Stimulated activated CD4-positive, alpha-beta T cell treated with anti-CD3 and anti-CD28 coated beads, Interleukin-2, amount 100 ng/mL, for 24 hours (primary cell): ENCODE measurements at regions not wholly inside any gene's neighbourhood (a gene's known extent, or its start where the extent isn't known, plus 50 kb on each side); places are given as distances from the start of the nearest gene placed in this dataset.
"Not testable (repeated sequence)": the region's sequence is repeated elsewhere in the genome, so short reads cannot be mapped to it uniquely, and the experiment has no call there.

ENCODE experiments used
- DNase-seq, 2 donors: peaks; one replicate each; pipeline ENCODE4 v3.0.0-alpha.2; 2020

DNA sequence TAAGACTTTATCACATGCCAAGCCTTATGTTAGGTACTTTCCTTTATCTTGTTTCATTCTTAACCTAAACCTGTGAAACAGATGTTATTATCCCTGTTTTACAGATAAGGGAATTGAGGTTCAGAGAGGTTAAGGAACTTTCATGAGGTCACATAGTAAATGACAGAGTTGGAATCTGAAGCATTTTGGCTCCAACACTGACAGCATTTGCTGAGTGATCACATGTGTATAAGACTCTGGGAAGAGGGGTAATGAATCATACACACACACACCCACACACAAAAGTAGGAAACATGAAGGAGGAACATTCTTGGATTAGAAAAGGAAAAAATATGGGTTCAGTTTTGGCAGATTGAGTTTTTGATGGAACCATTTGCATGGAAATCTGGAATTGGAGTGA, 212.5 kb downstream of the GJA1 start:
- DNase-seq, result no peak

DNA sequence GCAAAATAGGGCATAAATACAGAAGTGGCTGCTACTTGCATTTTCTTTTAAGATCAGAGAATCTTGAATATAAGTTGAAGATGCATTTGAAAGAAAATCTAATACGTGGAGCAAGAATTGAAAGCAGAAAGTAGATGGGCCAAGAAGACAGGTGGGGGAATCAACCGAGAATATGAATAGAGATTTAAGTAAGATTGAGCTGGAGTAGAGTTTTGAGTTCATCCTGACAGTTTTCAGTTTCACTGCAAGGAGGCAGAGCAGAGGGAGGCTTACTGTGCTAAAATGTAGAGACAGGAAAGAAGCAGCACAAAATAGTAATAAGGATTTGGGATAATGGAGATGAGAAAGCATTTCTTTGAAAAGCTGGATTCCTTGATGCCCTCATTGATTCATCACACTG, 214.5 kb downstream of the GJA1 start:
- DNase-seq, result no peak

DNA sequence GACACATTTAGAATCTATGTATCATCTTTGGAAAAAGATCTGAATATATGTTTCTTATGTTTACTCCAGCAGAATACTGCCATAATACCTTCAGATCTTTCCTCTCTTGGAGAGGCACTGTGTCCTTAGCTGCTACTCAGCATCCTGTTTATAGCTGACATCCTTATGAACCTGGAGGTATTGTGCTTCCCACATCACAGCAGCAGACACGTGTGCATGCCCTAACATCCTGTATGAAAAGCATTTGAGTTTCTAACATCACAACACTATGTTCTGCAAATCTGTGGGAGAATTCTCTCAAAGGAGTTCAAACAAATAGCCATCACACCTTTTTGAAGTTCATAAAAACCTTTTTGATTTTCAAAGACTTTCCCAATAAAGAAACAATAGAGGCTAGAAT, 216.0 kb downstream of the GJA1 start:
- no peak for DNase-seq

DNA sequence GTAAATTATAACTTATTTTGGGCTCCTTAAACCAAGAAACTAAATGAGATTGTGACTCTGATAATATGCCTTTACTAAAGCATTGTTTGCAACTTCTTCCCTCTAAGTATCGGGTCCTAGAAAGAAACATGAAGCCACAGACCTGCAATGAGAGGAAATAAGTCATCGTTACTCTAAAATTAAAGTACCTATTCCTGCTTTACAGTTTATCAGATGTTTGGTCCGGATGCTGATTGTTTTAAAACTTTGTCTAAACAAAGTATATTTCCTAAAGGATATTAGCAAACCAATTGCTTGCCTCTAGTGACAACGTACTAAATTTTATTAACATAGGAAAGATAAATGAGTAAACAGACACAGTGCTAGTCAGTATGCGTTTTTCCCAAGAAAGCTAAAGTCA, 216.8 kb downstream of the GJA1 start:
- DNase-seq, result no peak

DNA sequence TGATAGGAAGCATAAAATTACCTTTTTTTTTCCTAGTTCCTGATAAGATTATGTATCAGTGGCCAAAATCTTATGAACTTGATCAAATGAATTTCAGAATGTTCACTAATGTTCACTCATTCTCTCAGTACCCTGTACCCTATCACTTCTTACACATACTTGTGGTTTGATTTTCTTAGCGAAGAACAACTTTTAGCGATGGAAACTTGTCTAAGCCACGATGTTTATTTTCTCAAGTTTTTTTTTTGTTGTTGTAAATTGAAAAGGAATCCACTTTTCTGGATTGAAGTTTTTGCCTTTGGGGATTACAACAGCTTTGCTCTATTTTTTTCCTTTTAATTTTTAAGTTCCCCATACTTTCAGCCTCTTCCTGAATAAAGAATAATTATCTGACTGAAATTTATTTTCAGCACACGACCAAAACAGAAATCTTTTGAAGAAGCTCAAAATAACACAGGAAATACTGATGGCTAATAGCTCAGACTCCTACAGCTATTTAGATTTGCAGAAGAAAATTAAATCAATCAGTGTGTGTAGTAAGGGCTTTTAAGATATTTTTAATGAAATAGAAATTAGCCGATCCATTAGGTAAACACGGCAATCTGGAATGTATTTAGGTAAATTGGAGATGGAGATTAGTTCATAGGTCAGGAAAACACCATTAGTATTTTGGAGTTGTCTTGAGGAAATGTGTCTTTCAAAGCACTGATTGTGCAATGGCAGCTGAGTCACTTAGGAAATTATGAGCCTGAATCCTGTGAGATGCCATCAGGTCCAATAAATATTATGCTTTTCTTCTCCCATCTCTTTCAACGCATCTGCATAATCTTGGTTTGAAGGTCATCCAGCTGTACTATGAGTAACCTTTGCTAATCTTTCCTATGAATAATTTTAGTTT, 217.5 kb downstream of the GJA1 start:
- DNase-seq, result no peak

DNA sequence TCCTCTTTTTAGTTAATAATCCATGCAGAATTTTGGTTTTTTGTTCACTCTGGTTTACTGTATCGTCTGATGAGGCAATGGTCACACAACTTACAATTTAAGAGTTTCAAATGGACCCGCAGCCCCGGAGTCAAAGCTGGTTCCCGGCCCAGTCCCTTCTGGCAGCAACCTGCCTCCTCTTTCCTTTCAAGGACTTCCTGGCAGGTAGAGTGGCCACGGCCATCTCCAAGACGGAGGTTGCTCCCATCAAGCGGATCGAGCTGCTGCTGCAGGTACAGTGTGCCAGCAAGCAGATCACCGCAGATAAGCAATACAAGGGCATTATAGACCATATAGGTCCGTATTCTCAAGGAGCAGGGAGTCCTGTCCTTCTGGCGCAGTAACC, 218.2 kb downstream of the GJA1 start:
- no peak for DNase-seq

DNA sequence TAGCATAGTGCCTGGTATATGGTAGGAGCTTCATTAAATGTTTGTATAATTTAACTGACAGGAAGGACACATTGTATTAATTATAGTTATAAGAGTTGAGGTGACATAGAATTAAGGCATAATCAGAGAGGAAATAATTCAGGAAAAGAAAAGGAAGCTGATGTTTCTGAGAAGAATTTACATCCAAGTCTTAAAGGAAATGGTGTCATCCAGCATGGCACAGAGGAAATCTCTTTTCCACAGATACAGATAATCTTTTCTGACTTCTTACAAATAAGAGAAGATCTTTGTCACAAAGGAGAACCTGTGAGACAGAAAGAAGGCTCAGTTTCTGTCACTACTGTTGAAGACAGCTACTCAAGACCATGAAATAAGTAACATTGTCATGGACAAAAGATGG, 222.5 kb downstream of the GJA1 start:
- no peak for DNase-seq

DNA sequence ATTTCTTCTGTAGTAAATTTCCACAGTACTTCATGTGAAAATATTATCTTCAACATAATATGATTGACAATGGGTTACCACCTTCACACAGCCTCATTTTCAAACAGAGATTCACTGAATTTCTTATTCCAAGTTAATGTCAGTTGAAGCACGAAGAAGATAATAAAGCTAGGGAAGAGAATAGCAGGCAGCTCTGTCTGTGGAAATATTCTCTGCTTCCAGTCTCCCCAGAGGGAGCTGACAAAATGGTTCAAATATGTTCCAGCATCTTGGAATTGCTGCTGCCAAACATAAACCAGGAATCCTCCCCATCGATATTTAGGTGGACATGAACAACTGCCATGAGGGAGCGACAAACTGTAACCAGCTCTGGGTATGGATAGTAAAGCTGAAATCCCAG, 224.8 kb downstream of the GJA1 start:
- no peak for DNase-seq

DNA sequence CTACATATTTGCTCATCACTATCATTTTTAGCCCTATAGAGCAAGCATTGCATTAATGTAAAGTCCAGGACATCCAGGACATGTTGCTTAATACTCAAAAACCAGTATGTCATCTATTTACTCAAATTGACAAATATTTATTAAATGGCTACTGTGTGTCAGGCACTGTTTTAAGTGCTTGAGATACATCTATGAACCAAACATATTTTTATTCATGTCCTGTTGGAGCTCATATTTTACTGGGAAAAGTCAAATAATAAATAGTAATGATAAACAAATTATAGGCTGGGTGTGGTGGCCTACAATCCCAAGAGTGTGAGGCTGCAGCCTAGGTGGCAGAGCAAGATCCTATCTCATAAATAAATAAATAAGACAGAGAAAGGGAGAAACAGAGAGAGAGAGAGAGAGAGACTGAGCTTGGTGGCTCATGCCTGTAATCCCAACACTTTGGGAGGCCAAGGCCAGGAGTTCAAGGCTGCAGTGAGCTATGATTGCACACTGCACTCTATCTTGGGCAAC, 227.9 kb downstream of the GJA1 start:
- DNase-seq, result no peak

DNA sequence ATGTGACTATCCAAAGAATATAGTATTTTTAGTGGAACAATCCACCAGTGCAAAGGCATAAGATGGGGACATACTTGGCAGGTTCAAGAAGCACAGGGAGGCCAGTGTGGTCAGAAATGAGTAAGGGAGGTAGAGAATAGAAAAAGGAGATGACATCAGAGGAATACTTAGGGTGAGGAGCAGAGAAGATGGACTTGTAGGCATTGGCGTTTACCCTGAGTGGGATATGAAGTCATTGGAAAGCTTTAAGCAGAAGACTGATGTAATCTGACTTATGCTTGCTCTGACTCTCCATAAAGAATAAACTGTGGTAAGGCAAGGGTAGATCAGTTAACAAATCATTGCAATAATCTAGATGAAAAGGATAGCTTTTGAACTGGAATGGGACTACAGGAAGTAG, 228.7 kb downstream of the GJA1 start:
- DNase-seq, result no peak

DNA sequence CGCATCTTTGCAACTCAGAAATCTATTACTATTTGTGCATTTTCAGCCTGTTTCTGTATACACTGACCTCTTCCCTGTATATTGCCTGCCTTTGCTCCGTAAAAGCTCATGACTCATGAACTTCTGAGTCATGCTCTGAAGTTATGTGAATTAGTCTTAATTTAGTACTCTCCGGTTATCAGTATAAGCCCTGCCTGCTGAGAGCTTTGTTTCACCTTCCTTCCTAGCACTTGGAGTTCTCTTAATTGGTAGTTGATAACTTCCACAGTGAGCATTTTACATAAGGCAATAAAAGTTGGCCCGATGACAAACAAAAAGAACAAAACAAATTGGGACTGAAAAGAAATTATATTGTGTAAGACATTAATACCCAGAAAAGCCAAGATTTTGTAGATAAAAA, 231.4 kb downstream of the GJA1 start:
- no peak for DNase-seq

DNA sequence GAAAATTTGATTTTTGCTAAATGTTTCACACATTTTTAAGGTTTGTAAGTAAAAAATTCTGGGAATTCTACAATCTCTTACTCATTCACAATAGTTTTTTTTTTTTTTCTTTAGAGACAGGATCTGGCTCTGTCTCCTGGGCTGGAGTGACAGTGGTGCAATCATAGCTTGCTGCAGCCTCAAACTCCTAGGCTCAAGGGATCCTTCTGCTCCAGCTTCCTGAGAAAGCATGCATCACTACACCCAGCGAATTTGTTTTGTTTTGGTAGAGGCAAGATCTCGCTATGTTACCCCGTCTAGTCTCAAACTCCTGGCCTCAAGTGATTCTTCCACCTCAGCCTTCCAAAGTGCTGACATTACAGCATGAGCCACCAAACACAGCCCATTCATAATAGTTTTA, 232.8 kb downstream of the GJA1 start:
- no peak for DNase-seq

DNA sequence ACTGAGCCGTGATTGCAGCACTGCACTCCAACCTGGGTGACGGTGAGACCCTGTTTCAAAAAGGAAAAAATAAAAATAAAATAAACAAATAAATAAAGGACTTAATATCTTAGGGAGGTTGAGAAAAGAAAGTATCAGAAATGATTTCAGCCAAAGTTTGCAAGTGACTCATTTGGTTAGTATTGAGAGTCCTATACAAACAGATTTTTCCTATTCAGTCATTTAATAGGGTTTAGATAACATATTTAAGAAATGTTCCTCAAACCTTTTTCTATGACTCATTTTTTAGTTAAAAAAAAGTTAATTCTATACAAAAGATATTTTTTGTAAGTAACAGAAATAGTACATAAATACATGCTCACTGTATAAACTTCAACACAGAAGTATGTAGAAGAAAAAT, 235.1 kb downstream of the GJA1 start:
- DNase-seq, result no peak

DNA sequence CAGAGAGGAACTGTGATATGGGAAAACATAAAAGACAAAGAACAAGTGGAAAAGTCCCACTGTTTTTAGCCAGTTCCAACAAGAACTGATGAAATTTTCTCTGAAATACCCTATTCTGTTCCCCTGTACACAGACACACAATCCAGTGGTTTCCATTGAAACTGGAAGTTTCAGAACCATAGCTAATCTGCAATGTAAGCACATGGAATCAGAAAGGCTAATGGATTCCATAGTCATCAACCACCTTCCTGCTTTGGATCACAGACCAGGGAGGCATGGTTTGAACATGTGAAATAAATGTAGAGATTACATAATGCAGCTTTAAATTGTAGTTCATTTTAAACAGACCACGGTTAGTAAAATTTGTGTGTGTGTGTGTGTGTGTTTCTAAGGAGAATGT, 242.1 kb downstream of the GJA1 start:
- no peak for DNase-seq

DNA sequence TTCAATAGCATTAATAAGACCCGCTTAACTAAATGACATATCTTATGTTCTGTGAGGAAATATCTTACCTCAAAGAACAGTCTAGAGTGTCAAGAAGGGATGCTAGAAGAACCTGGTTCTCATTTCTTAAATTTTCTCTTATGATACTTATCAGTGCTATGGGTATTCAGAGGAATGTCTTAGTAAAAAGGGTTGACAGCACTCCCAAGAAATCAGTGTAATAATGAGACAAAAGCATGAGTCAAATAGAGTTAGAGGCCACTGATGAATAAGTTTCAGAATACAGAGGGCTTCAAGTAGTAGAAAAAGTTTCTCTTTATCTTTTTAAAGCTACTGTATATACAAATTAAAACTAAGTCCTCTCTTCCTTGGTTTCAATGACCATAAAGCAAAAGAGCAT, 242.8 kb downstream of the GJA1 start:
- DNase-seq, result no peak

DNA sequence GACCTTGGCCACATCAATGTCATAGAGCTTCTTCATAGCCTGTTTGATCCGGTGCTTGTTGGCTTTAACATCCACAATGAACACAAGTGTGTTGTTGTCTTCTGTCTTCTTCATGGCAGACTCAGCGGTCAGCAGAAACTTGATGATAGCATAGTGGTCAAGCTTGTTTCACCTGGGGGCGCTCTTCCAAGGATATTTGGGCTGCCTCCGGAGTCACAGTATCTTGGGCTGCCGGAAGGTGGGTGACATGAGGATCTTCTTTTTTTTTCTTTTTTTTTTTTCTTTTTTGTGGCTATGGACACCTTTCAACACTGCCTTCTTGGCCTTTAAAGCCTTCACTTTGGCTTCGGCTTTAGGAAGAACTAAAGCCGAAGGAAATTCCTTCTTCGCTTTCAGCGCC, 244.6 kb downstream of the GJA1 start:
- no peak for DNase-seq

DNA sequence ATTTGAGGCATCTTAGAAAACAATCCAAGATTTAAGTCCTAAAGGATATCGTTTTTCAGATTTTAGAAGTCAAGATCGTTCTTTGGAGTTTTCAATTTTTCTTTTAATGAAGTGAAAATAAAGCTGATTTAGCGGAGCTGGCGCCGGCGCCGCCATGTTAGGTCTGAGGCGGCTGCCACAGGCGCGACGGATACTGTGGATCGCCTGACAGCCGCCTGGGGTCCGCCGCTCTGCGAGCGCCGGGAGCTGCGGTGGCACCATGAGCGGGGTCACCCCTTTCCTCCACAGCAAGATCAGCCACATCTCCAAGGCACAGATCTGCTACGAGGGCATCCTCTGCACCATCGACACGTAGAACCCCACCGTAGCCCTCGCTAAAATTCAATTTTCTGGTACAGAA, 247.2 kb downstream of the GJA1 start:
- DNase-seq, result no peak

DNA sequence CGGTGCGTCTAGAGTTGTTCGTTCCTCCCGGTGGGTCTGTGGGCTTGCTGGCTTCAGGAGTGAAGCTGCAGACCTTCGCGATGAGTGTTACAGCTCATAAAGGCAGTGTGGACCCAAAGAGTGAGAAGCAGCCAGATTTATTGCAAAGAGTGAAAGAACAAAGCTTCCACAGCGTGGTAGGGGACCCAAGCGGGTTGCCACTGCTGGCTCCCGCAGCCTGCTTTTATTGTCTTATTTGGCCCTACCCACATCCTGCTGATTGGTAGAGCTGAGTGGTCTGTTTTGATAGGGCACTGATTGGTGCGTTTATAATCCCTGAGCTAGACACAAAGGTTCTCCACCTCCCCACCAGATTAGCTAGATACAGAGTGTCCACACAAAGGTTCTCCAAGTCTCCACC, 250.4 kb downstream of the GJA1 start:
- not testable (repeated sequence) for DNase-seq

DNA sequence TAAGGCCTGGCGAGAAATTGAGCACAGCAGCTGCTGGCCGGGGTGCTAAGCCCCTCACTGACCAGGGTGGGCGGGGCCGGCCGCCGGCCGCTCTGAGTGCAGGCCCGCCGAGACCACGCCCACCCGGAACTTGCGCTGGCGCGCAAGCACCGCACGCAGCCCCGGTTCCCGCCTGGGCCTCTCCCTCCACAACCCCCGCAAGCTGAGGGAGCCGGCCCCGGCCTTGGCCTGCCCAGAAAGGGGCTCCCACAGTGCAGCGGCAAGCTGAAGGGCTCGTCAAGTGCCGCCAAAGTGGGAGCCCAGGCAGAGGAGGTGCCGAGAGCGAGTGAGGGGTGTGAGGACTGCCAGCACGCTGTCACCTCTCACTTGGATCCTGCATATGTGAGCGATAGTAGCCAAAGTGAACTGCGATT, 251.2 kb downstream of the GJA1 start:
- no peak for DNase-seq

DNA sequence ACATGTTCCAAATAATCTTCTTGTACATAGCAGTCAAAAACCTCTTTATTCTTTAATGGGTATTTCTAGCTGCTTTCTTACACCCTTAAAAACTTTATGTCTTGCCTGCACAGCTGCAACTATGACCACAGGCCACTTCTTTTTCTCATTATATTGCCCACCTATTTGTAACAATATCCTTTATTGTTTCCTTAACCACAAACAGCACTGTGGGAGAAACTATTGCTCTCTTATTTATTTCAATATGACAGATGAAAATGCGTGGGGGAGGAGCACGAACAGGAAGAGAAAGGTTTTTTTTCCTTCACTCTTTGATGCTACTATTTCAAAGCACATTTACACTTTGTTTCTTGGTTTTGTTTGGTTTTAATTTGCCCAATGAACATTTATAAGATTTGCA, 253.5 kb downstream of the GJA1 start:
- DNase-seq, result no peak

DNA sequence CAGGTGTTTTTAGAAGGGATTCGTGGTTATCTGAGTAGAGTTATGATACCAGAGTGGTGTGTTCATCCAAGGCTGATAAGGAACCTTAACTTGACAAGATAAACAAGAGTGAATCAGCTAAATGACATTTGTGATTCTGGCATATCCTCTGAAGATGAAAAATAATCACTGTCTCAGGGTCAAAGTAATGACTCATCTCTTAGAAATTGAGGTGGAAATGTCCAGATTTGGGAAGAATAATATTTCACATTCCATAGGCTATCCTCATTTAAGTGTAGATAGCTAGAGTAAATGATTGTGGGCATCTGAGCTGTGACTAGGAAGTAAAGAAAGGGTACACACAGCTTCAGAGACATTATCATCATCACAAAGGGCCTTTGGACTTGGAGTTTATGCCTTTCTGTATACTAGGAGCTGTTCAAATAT, 255.7 kb downstream of the GJA1 start:
- no peak for DNase-seq

DNA sequence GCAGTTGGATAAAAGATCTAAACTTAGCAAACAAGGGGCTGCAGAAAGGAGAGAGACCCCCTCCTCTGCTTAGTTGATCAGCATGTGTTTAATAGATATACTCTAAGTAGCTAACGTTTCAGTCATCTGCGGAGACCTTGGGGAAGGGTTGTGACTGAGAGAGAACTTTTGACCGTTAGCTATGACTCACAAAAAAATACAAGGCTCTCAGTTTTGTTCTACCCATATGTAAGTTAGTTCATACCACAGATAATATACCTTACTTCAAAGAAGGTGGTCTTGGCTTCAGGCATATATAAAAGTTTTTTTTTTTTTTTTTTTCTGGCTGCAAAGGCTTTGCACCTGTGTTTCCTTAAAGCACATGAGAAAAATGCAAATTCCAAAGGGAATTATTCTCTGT, 258.9 kb downstream of the GJA1 start:
- no peak for DNase-seq

DNA sequence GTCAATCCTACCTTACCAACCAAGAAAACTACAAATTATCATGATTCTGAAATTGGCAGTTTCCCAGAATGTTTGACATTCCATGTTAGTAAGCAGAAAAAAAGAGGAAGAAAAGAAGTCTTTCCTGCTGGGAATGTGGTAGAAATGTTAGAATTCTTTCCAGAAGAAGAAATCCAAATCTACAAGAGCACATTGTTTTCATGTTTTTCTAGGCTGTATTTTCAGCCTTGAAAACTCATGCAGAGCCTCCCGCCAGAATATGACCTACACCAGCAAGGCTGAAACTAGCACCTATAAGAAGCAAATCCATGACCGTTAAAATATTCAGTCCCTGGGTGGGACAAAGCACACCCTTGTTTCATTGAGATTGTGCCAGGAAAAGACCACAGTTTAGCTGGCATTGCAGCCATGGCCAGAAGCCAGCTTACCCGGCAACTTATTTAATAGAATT, 259.4 kb downstream of the GJA1 start:
- DNase-seq, result no peak

DNA sequence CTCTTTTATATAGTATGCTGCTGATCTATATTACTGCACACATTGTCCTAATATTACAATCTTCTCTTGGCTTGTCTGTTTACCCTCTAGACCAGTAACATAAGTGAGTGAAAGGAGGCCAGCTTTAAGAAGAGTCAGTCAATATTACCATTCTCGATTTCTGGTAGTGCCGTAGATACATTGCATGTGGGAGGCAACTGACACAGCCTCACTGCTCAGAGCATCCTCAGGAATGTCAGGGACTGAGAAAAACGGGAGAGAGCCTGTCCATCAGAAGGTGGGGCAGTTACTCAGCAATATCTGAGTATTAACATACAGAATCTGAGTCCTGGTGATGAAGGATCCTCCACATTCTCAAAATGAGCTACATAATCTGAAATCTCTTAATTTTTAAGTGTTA, 259.9 kb downstream of the GJA1 start:
- DNase-seq, result no peak

DNA sequence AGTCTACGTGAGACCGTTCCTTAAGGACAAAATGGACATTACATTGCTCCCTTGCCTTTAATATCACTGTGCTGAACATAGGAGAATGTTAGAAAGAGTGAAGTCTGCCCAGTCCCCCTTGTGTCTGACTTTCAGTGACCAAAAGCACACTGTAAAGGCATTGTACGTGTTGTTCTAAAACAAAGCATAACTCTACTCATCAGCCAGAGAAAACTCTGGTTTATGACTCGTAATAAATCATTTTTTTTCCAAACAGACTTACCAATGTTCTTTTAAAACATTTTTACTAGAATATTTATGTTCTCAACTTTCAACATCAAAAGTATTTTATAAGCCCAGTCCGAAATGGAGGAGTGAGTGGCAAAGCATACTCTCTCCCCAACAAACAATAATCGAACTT, 262.5 kb downstream of the GJA1 start:
- no peak for DNase-seq
